Mesodermal cell (in vitro differentiated cells): ENCODE measurements at regions not wholly inside any gene's neighbourhood (a gene's known extent, or its start where the extent isn't known, plus 50 kb on each side); places are given as distances from the start of the nearest gene placed in this dataset.

ENCODE experiments used
- H3K27ac ChIP-seq: 2 replicates; pipeline ENCODE4 v1.7.0; 2013; ENCODE audit warnings: mild to moderate bottlenecking, low read depth, low read length, moderate library complexity; ENCODE audit not compliant: severe bottlenecking
- H3K36me3 ChIP-seq: 2 replicates; pipeline ENCODE4 v1.7.1; 2013; ENCODE audit warnings: mild to moderate bottlenecking, low read length, moderate library complexity; ENCODE audit not compliant: control insufficient read depth, insufficient read depth
- H3K4me1 ChIP-seq: one replicate; pipeline ENCODE4 v1.7.1; 2013; ENCODE audit warnings: mild to moderate bottlenecking, low read length; ENCODE audit not compliant: insufficient read depth, control insufficient read depth, poor library complexity, severe bottlenecking
- H3K4me3 ChIP-seq: 2 replicates; pipeline ENCODE4 v1.7.0; 2013; ENCODE audit warnings: low read length, control low read depth, mild to moderate bottlenecking; ENCODE audit not compliant: insufficient read depth, poor library complexity, severe bottlenecking; ENCODE audit errors: extremely low read depth
- H3K9me3 ChIP-seq: 2 replicates; pipeline ENCODE4 v1.7.1; 2013; ENCODE audit warnings: mild to moderate bottlenecking, low read length, moderate library complexity; ENCODE audit not compliant: control insufficient read depth
- WGBS, 2 experiments: methylation state at CpG; one replicate each; pipeline ENCODE4 v1.1.5; 2013; ENCODE audit warnings: missing lambda C conversion rate in 2 of 2; ENCODE audit not compliant: insufficient coverage in 2 of 2; 5-methylcytosine and 5-hydroxymethylcytosine counted together

DNA sequence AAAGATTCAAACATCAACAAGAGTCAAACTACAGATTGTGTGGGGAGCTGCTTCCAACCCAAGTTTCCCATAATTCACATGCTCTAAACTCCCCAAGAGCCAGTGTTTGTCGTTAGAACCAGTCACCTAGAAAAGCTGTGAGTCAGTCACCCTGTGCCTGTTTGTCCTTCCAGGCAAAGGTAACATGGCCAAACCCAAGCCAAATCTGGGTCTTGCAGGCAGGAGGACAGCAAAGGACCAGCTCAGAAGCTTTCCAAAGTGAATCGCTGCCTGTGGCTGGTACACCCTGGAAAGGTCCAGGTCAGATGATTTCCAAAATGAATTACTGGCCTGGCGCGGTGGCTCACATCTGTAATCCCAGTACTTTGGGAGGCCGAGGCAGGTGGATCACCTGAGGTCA, 251.5 kb downstream of the FAM43A start:
- no peak overlapping the region for H3K27ac ChIP-seq
- H3K4me3 ChIP-seq = no peak overlapping the region
- H3K36me3 ChIP-seq = no peaks in the 10 kb centered on the region
- 72 to 86% methylated on average over 5 of the region's 5 CpGs for WGBS, 2 experiments
- H3K4me1 ChIP-seq = no peaks in the 10 kb centered on the region
- peaks cover 9% of the 10 kb centered on the region for H3K9me3 ChIP-seq

GRCh38 chr3:194937882-194938321, 252.2 kb downstream of the FAM43A start:
- Histone ChIP-seq H3K9me3 (peaks cover 2% of the 10 kb centered on the region), H3K36me3 (no peaks in the 10 kb centered on the region), H3K4me3 (no peak overlapping the region), H3K27ac (no peak overlapping the region), H3K4me1 (no peaks in the 10 kb centered on the region)
- WGBS, 2 experiments = 95 to 97% methylated on average over 7 of the region's 7 CpGs

DNA sequence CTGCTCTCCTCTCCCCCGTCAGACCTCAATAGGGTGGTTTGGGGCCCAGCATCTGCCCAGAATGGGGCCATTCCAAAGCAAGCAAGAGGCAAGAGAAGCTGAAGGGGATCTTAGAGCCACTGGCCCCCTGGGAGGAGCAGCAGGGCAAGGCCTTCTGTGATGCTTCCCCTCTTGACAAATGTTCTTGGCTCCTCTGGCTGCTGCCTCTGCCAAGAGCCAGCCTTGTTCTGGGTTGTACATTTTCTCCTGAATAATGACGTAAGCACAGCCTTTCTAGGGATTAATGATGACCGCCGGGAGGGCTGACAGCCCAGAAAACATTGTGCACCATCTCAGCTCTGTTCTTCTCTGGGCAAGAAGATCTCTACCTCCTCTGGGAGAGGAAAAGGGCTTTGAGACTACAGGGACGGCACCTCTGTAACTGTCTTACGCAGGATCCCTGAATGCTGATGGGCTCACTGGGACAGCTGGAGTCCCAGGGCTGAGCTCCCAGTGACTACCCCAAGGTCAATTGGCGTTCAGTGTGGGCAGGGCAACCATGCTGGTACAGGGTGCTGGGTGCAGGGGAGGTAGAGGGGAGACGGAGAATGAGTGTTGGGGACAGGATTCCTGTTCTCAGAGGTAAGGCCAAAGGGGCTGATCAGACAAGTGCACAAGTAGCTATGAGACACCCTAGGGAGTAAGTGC, 253.3 kb downstream of the FAM43A start:
- Histone ChIP-seq H3K27ac (no peak overlapping the region), H3K4me3 (no peak overlapping the region), H3K36me3 (no peaks in the 10 kb centered on the region), H3K9me3 (no peaks in the 10 kb centered on the region), H3K4me1 (no peaks in the 10 kb centered on the region)
- 94% methylated on average over 6 to 7 of the region's 8 CpGs for WGBS, 2 experiments

DNA sequence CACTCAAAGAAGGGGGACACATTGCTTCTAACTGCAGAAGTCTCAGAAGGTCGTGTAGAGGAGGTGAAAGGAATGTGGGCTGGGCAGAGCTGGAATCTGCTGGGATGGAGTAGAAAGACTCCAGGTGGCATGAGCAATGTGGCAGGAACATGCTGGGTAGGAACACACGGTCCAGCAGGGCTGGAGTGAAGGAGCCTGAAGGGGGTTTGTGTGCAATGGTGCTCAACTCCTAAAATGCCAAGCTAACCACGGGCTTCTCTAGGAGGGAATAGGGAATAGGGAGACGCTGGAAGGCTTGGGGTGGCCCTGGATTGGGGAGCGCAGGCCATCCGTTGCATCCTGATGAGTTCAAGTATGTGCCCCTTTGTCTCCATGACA, 253.8 kb downstream of the FAM43A start:
- Histone ChIP-seq H3K4me3 (no peak overlapping the region), H3K36me3 (no peaks in the 10 kb centered on the region), H3K4me1 (no peaks in the 10 kb centered on the region), H3K9me3 (no peaks in the 10 kb centered on the region), H3K27ac (no peak overlapping the region)
- WGBS, 2 experiments = 84 to 87% methylated on average over 5 to 6 of the region's 6 CpGs

- Histone ChIP-seq H3K36me3 (no peaks in the 10 kb centered on the region), H3K4me1 (no peaks in the 10 kb centered on the region), H3K9me3 (no peaks in the 10 kb centered on the region), H3K27ac (no peak overlapping the region), H3K4me3 (no peak overlapping the region)
- 91 to 92% methylated on average over 16 to 17 of the region's 17 CpGs for WGBS, 2 experiments
These were observed 254.5 kb downstream of the FAM43A start for GRCh38 chr3:194939949-194940770.

DNA sequence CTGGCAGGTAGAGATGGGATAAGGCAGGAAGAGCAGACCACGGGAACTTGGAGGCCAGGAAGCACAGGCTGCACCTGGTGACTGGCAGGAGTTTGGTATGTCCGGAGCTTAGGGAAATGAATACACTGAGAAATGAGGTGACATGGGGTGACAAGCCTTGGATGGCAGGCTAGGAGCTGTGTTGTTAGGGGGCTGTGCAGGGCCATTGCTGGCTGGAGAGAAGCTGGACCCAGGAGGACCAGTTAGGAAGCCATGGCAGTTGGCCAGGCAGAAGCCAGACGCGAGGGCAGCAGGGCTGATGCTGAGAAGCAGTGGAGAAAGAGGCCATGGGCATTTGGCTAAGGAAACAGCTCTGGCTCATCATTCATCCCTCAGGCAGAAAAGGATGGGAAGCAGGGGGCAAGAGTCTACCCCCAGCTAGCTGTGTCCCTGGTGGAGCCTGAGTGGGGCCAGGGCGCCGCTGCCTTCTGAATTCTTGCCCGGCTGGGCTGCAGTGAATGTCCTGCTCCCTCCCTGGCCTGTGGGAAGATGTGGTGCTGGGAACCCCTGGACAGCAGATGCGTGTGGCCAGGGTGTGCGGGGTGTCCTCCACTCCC, 255.8 kb downstream of the FAM43A start:
- no peak overlapping the region for H3K27ac ChIP-seq
- H3K4me3 ChIP-seq = no peak overlapping the region
- 80 to 90% methylated on average over 4 to 9 of the region's 9 CpGs for WGBS, 2 experiments
- no peaks in the 10 kb centered on the region for H3K9me3 ChIP-seq
- no peaks in the 10 kb centered on the region for H3K36me3 ChIP-seq
- no peaks in the 10 kb centered on the region for H3K4me1 ChIP-seq

DNA sequence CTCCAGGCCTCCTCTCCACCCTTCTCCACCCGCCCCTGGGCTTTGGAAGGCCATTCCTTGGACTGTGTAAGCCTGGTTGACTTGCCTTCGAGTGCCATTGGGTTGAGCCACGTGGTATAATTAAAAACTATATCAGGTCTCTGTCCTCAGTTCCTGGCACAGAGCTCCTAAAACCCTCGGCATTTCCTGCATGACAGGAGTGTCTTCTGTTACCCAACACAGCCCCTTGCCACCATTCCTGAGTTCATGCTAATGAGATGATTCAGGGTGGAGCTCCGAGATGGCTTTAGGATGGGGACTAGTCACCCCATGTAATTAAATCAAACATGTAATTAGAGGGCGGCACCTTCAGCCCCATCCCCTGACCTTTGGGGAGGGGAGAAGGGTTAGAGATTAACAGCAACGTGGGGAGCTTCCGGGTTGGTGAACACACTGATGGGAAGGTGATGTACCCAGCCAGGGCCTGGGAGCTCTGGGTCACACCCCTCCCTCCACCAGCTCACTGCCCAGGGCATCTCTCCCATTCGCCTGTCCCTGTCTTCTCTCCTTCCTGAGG, 256.4 kb downstream of the FAM43A start:
- no peak overlapping the region for H3K27ac ChIP-seq
- no peaks in the 10 kb centered on the region for H3K36me3 ChIP-seq
- no peak overlapping the region for H3K4me3 ChIP-seq
- H3K9me3 ChIP-seq = no peaks in the 10 kb centered on the region
- H3K4me1 ChIP-seq = no peaks in the 10 kb centered on the region
- 79 to 80% methylated on average over 4 to 6 of the region's 9 CpGs for WGBS, 2 experiments

- no peaks in the 10 kb centered on the region for H3K9me3 ChIP-seq
- WGBS, 2 experiments = 92 to 97% methylated on average over 11 of the region's 11 CpGs
- H3K4me1 ChIP-seq = no peaks in the 10 kb centered on the region
- H3K36me3 ChIP-seq = no peaks in the 10 kb centered on the region
- no peak overlapping the region for H3K27ac ChIP-seq
- no peak overlapping the region for H3K4me3 ChIP-seq
These were observed 258.8 kb downstream of the FAM43A start for GRCh38 chr3:194944526-194944925.

DNA sequence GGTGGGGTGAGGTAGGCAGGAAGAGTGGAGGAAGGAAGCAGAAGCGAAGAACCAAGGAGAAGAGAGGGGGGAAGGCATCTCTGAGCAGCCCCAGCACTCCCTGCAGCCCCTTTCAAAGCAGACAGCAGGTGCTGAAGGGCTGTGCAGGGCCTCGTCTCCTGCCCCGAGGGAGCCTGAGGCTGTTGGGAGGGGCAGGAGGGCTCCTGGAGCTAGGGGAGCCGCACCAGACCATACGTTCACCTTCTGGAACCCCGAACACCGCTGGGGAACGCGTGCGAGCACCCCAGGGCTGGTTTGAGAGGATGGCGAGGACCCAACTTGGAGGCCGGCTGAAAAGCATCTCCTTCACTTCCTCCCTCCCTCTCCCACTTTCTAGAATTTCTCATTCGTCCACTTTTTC, 259.8 kb downstream of the FAM43A start:
- no peaks in the 10 kb centered on the region for H3K4me1 ChIP-seq
- 83 to 90% methylated on average over 12 to 13 of the region's 13 CpGs for WGBS, 2 experiments
- no peak overlapping the region for H3K27ac ChIP-seq
- H3K9me3 ChIP-seq = no peaks in the 10 kb centered on the region
- no peaks in the 10 kb centered on the region for H3K36me3 ChIP-seq
- H3K4me3 ChIP-seq = no peak overlapping the region

- no peaks in the 10 kb centered on the region for H3K4me1 ChIP-seq
- 96 to 98% methylated on average over 5 to 7 of the region's 9 CpGs for WGBS, 2 experiments
- no peak overlapping the region for H3K27ac ChIP-seq
- no peaks in the 10 kb centered on the region for H3K9me3 ChIP-seq
- H3K36me3 ChIP-seq = no peaks in the 10 kb centered on the region
- H3K4me3 ChIP-seq = no peak overlapping the region
These were observed 260.4 kb downstream of the FAM43A start for GRCh38 chr3:194946091-194946490.
